Endothelial cell of umbilical vein (primary cell): ENCODE measurements at regions not wholly inside any gene's neighbourhood (a gene's known extent, or its start where the extent isn't known, plus 50 kb on each side); places are given as distances from the start of the nearest gene placed in this dataset.

Experiments used
- BruUV-seq: library from RNA; stranded (reverse); fragments of 400-500 nt; replicated peaks from 2 replicates; lab custom pipeline; 2021; lab: Mats Ljungman, UMichigan
- CTCF ChIA-PET: fragments of 300-600, 350-600 bp; sonication (Branson Sonifier 250); formaldehyde crosslinking; loops from one replicate; lab custom pipeline; 2021; ENCODE audit warnings: antibody characterized with exemption, inconsistent platforms; lab: Charles Lee
- POLR2A ChIA-PET: fragments of 300-600, 350-600 bp; sonication (Branson Sonifier 250); formaldehyde crosslinking; loops from one replicate; lab custom pipeline; 2021; ENCODE audit warnings: antibody characterized with exemption, inconsistent platforms; lab: Charles Lee
- DNase-seq: peaks from one replicate; pipeline ENCODE4 v3.0.0-alpha.2; 2011; ENCODE audit warnings: low read depth, low spot score
- FAIRE-seq: peaks from 2 replicates; lab custom pipeline; 2011; peaks lifted over from hg19 to GRCh38; lab: Jason Lieb, UNC
- H2AFZ ChIP-seq: 2 replicates; pipeline ENCODE4 v1.6.0; 2012; ENCODE audit warnings: low read depth, low read length, control low read depth, inconsistent platforms
- H3K27ac ChIP-seq: 2 replicates; pipeline ENCODE4 v1.5.1; 2011; ENCODE audit warnings: low read depth, mild to moderate bottlenecking, control low read depth, low read length, moderate library complexity; ENCODE audit not compliant: insufficient read depth
- H3K27me3 ChIP-seq, 2 experiments: 2 replicates each; pipeline versions ENCODE4 v1.6.0 to v1.6.1; 2011; ENCODE audit warnings: low read length in 2 of 2, mixed read lengths in 1 of 2; ENCODE audit not compliant: control insufficient read depth in 2 of 2, insufficient read depth in 2 of 2
- H3K36me3 ChIP-seq, 2 experiments: 2 replicates in 1 of 2; 3 replicates in 1 of 2; pipeline ENCODE4 v1.5.1; 2011; ENCODE audit warnings: low read length in 2 of 2, mild to moderate bottlenecking in 1 of 2, moderate library complexity in 1 of 2; ENCODE audit not compliant: control insufficient read depth in 2 of 2, insufficient read depth in 2 of 2; ENCODE audit errors: extremely low read depth in 1 of 2
- H3K4me1 ChIP-seq: 3 replicates; pipeline ENCODE4 v1.5.1; 2011; ENCODE audit warnings: mild to moderate bottlenecking, low read length; ENCODE audit not compliant: control insufficient read depth, insufficient read depth; ENCODE audit errors: extremely low read depth
- H3K4me2 ChIP-seq: 2 replicates; pipeline ENCODE4 v1.6.1; 2011; ENCODE audit warnings: low read length, control low read depth, mixed read lengths; ENCODE audit not compliant: insufficient read depth
- H3K4me3 ChIP-seq, 3 experiments: fragments of 200-600 bp in 1 of 3; sonication (generic), shearing (Covaris generic) in 1 of 3; replicated peaks in 1 of 3; 2 replicates each; pipeline ENCODE4 v1.5.1; 2011 to 2016; ENCODE audit warnings: control low read depth in 3 of 3, low read length in 3 of 3, mild to moderate bottlenecking in 2 of 3, inconsistent platforms in 1 of 3, low read depth in 1 of 3, moderate library complexity in 1 of 3; ENCODE audit not compliant: insufficient read depth in 1 of 3
- H3K79me2 ChIP-seq: 2 replicates; pipeline ENCODE4 v1.6.0; 2012; ENCODE audit warnings: low read length, inconsistent platforms; ENCODE audit not compliant: control insufficient read depth, insufficient read depth
- H3K9ac ChIP-seq: replicated peaks from 2 replicates; pipeline ENCODE3; 2011; ENCODE audit warnings: low read length, control low read depth; ENCODE audit not compliant: insufficient read depth; ENCODE audit errors: extremely low read depth
- H3K9me1 ChIP-seq: replicated peaks from 3 replicates; pipeline ENCODE4 v1.6.0; 2011; ENCODE audit warnings: mild to moderate bottlenecking, low read length; ENCODE audit not compliant: control insufficient read depth, insufficient read depth; ENCODE audit errors: extremely low read depth
- H3K9me3 ChIP-seq: replicated peaks from 2 replicates; pipeline ENCODE4 v1.5.1; 2012; ENCODE audit warnings: low read length, inconsistent platforms; ENCODE audit not compliant: control insufficient read depth, insufficient read depth
- H4K20me1 ChIP-seq: replicated peaks from 2 replicates; pipeline ENCODE3; 2011; ENCODE audit warnings: mild to moderate bottlenecking, low read length; ENCODE audit not compliant: control insufficient read depth, insufficient read depth; ENCODE audit errors: extremely low read depth
- MAX ChIP-seq: IDR thresholded peaks from 2 replicates; pipeline ENCODE4 v1.6.1; 2011; ENCODE audit not compliant: insufficient read depth, insufficient read length
- MYC ChIP-seq: IDR thresholded peaks from one replicate; pipeline ENCODE4 v1.6.1; 2011; ENCODE audit warnings: mild to moderate bottlenecking, low read depth, low read length
- POLR2AphosphoS5 ChIP-seq: IDR thresholded peaks from 2 replicates; pipeline ENCODE4 v1.6.1; 2012; ENCODE audit warnings: low read depth, mild to moderate bottlenecking, control low read depth, low read length, moderate library complexity; ENCODE audit not compliant: insufficient read depth
- dilution Hi-C: fragments of 300-500 bp; cut with MboI; formaldehyde crosslinking; loops from one replicate; pipeline ENCODE4 v1.15.0; 2019; ENCODE audit warnings: low sequenced_read_pairs; ENCODE audit not compliant: extremely low pct_ligation_motif_present
- intact Hi-C: fragments of 100-400 bp; cut with micrococcal nuclease; formaldehyde crosslinking; loops from one replicate; pipeline ENCODE4 v1.10.0; 2022
- TF ChIP-seq, protein P1 (sequence below), 2 donors: IDR thresholded peaks; 1 replicate in 1 of 2; 2 replicates in 1 of 2; pipeline ENCODE4 v1.5.1; 2011; ENCODE audit warnings: low read length in 2 of 2, mild to moderate bottlenecking in 2 of 2, moderate library complexity in 2 of 2, control low read depth in 1 of 2, inconsistent platforms in 1 of 2, low read depth in 1 of 2; ENCODE audit not compliant: insufficient read depth in 1 of 2; ENCODE audit errors: extremely low read depth in 1 of 2

- BruUV-seq: no TSS peak
- no peak overlapping the region for H3K4me3 ChIP-seq
- no peak overlapping the region for H3K4me2 ChIP-seq
- FAIRE-seq: no peak
- DNase-seq: peak; percentile 31
- H3K27me3 ChIP-seq: no peaks in the 10 kb centered on the region
- dilution Hi-C loops: no loop called here
- CTCF ChIA-PET: no interaction called here
- no peaks in the 10 kb centered on the region for H4K20me1 ChIP-seq
- no peaks in the 10 kb centered on the region for H3K4me1 ChIP-seq
- no peak overlapping the region for H3K9ac ChIP-seq
- H3K79me2 ChIP-seq: no peaks in the 10 kb centered on the region
- no peaks in the 10 kb centered on the region for H3K9me1 ChIP-seq
- H3K9me3 ChIP-seq: no peaks in the 10 kb centered on the region
- H3K27ac ChIP-seq: no peak overlapping the region
- POLR2A ChIA-PET: no interaction called here
- no peaks in the 10 kb centered on the region for H3K36me3 ChIP-seq
- TF ChIP-seq, protein P1, sequence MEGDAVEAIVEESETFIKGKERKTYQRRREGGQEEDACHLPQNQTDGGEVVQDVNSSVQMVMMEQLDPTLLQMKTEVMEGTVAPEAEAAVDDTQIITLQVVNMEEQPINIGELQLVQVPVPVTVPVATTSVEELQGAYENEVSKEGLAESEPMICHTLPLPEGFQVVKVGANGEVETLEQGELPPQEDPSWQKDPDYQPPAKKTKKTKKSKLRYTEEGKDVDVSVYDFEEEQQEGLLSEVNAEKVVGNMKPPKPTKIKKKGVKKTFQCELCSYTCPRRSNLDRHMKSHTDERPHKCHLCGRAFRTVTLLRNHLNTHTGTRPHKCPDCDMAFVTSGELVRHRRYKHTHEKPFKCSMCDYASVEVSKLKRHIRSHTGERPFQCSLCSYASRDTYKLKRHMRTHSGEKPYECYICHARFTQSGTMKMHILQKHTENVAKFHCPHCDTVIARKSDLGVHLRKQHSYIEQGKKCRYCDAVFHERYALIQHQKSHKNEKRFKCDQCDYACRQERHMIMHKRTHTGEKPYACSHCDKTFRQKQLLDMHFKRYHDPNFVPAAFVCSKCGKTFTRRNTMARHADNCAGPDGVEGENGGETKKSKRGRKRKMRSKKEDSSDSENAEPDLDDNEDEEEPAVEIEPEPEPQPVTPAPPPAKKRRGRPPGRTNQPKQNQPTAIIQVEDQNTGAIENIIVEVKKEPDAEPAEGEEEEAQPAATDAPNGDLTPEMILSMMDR (IDR thresholded peaks at IDR 0.05; ENCODE audit: extremely low read depth in 1 of 2, insufficient read depth in 1 of 2, low read depth in 1 of 2, low read length in 2 of 2): no peak
- TF ChIP-seq MAX (no peak), POLR2AphosphoS5 (no peak), MYC (no peak)
- intact Hi-C loops: no loop called here
- H2AFZ ChIP-seq: no peak overlapping the region
Measured at GRCh38 chr13:112014857-112015256, 52.1 kb upstream of the SOX1 start.
